ENCODE measurements at regions not wholly inside any gene's neighbourhood (a gene's known extent, or its start where the extent isn't known, plus 50 kb on each side); places are given as distances from the start of the nearest gene placed in this dataset.

GRCh38 chr12:91744597-91744996 lies 401.0 kb downstream of the BTG1 start:
- TF ChIP-seq CTCF (conservative IDR thresholded peaks at IDR 0.05) (no peak), ZFX (IDR thresholded peaks at IDR 0.05) (no peak)
